ENCODE measurements at regions not wholly inside any gene's neighbourhood (a gene's known extent, or its start where the extent isn't known, plus 50 kb on each side); places are given as distances from the start of the nearest gene placed in this dataset.

- no peak overlapping the region for H3K27ac Mint-ChIP-seq
- intact Hi-C loops (cut with micrococcal nuclease): no loop called here
- no peaks in the 10 kb centered on the region for H3K36me3 Mint-ChIP-seq (ENCODE audit: low read depth)
- TF ChIP-seq CTCF (IDR thresholded peaks at IDR 0.05): no peak
- no peak overlapping the region for H3K4me3 Mint-ChIP-seq
- DNase-seq (no peak), ATAC-seq (ENCODE audit: low read depth) (no peak)
- peaks cover 8% of the 10 kb centered on the region for H3K4me1 Mint-ChIP-seq
- H3K9me3 Mint-ChIP-seq: no peaks in the 10 kb centered on the region
- ChIA-PET POLR2A (no interaction called here), CTCF (interaction anchor here (0.7 kb wide), 1 partner anchor 10 kb away, joined by 3 read pairs; no protein-coding TSS in a partner anchor)
- peaks cover 41% of the 10 kb centered on the region for H3K27me3 Mint-ChIP-seq
Observed at GRCh38 chr3:170636400-170636973, 50.6 kb upstream of the SLC7A14 start.
